Heart left ventricle (tissue), 16 donors: ENCODE measurements at regions not wholly inside any gene's neighbourhood (a gene's known extent, or its start where the extent isn't known, plus 50 kb on each side); places are given as distances from the start of the nearest gene placed in this dataset.

Experiments
- ATAC-seq, 4 donors: fragments of 200-7000 bp; cut with Tn5 transposase; one replicate each; pipeline ENCODE4 v1.9.1; 2020 to 2022; ENCODE audit warnings: moderate library complexity in 4 of 4, mild to moderate bottlenecking in 3 of 4, moderate number of reproducible peaks in 1 of 4
- DNase-seq, 5 donors: peaks; one replicate each; pipeline ENCODE4 v3.0.0-alpha.2; 2020
- H3K27ac ChIP-seq, 12 donors: fragments of 200-600 bp; sonication (generic) in 4 of 12; one replicate each; pipeline versions ENCODE4 v1.5.0 to v1.8.0; 2016 to 2022; ENCODE audit warnings: mild to moderate bottlenecking in 2 of 12
- H3K27me3 ChIP-seq, 9 donors: fragments of 200-600 bp; sonication (generic) in 2 of 9; one replicate each; pipeline versions ENCODE4 v1.5.1 to v1.8.0; 2016 to 2022; ENCODE audit warnings: mild to moderate bottlenecking in 3 of 9
- H3K36me3 ChIP-seq, 9 donors: fragments of 200-600 bp; sonication (generic) in 2 of 9; one replicate each; pipeline versions ENCODE4 v1.5.0 to v1.8.0; 2018 to 2022; ENCODE audit warnings: mild to moderate bottlenecking in 2 of 9
- H3K4me1 ChIP-seq, 12 donors: fragments of 200-600 bp; sonication (generic) in 4 of 12; one replicate each; pipeline versions ENCODE4 v1.5.0 to v1.8.0; 2016 to 2022; ENCODE audit warnings: mild to moderate bottlenecking in 3 of 12
- H3K4me3 ChIP-seq, 12 donors: fragments of 200-600 bp; sonication (generic) in 4 of 12; one replicate each; pipeline versions ENCODE4 v1.5.0 to v1.8.0; 2017 to 2022; ENCODE audit warnings: mild to moderate bottlenecking in 9 of 12, moderate library complexity in 4 of 12
- H3K9me3 ChIP-seq, 12 donors: fragments of 200-600 bp; sonication (generic) in 4 of 12; one replicate each; pipeline versions ENCODE4 v1.5.0 to v1.8.0; 2016 to 2022; ENCODE audit warnings: mild to moderate bottlenecking in 1 of 12
- CTCF ChIP-seq, 12 donors: fragments of 200-600 bp; sonication (generic) in 4 of 12; IDR thresholded peaks; one replicate each; pipeline versions ENCODE4 v1.5.0 to v1.8.0; 2018 to 2022; ENCODE audit warnings: antibody characterized with exemption in 12 of 12, mild to moderate bottlenecking in 5 of 12
- POLR2A ChIP-seq, 2 donors: fragments of 450-650 bp; IDR thresholded peaks; one replicate each; pipeline ENCODE4 v1.6.1; 2017; ENCODE audit warnings: antibody characterized with exemption in 2 of 2, mild to moderate bottlenecking in 2 of 2, moderate library complexity in 2 of 2
- WGBS, 4 donors: extraction: QIAGEN DNeasy Blood & Tissue Kit in 2 of 4; methylation state at CpG; one replicate each; pipeline versions ENCODE4 v1.1.5 to v1.1.7; 2013 to 2018; 5-methylcytosine and 5-hydroxymethylcytosine counted together
- intact Hi-C, 10 donors: fragments of 100-400 bp; cut with DNase I; formaldehyde crosslinking; loops; one replicate each; pipeline versions ENCODE4 v1.11.1 to v1.14.2; 2022
- donor health status: ischemic (EF 13 %, LVEDD 7.1; RV severe dilation, severe dysfunction).
- donor health status: healthy with polysubstance abuse.
- donor health status: DM: no; HTN: yes; CAD: no.
- donor health status: DM: no; HTN: no; CAD: no.
- donor health status: ischemic (EF 25% LVEDD 6.9; RV normal size, moderate dysfunction).
- donor health status: ischemic (EF 25% LVEDD 5.7; RV mildly dilated, moderate dysfunction).
- donor health status: healthy.
- donor health status: DM: yes; HTN: yes; CAD: no.
- donor health status: ischemic (EF 35%, LVEDD 5.7; RV mildly dilated, moderate dysfunction).
- donor health status: nonischemic (EF 11% LVEDD 7.7; RV severe dilation, severe dysfunction).
- donor health status: DM: yes; HTN: yes; CAD: no.
- donor health status: PGD.
- donor health status: ischemic (EF 29% LVEDD 5.4; RV normal size, mild dysfunction).
- donor health status: nonischemic (EF 23%, LVEDD 6.1; RV moderate dilation, normal function).

- no peak for TF ChIP-seq POLR2A (IDR thresholded peaks at IDR 0.05)
- TF ChIP-seq CTCF (IDR thresholded peaks at IDR 0.05): no peak
- Histone ChIP-seq H3K27me3 (no peaks in the 10 kb centered on the region), H3K4me1 (no peaks in the 10 kb centered on the region), H3K4me3 (no peak overlapping the region), H3K36me3 (no peaks in the 10 kb centered on the region), H3K9me3 (peaks cover 0 to 29% (median 1%) of the 10 kb centered on the region in 12 donors), H3K27ac (no peak overlapping the region)
- ATAC-seq (no peak), DNase-seq (no peak)
- intact Hi-C loops: no loop called here
- 71 to 81% (median 76%) methylated on average over 5 of the region's 5 CpGs for WGBS, 4 donors
Measured at GRCh38 chr4:101563126-101563525, 215.8 kb upstream of the PPP3CA start.

- WGBS, 4 donors: 60 to 79% (median 64%) methylated on average over 4 of the region's 4 CpGs
- ATAC-seq (no peak), DNase-seq (no peak)
- no peak overlapping the region for H3K27ac ChIP-seq
- no peaks in the 10 kb centered on the region for H3K4me1 ChIP-seq
- no peaks in the 10 kb centered on the region for H3K36me3 ChIP-seq
- peaks cover 0 to 22% (median 7%) of the 10 kb centered on the region in 12 donors for H3K9me3 ChIP-seq
- TF ChIP-seq POLR2A (IDR thresholded peaks at IDR 0.05) (no peak), CTCF (IDR thresholded peaks at IDR 0.05) (no peak)
- intact Hi-C loops: no loop called here
- no peaks in the 10 kb centered on the region for H3K27me3 ChIP-seq
- no peak overlapping the region for H3K4me3 ChIP-seq
Measured at GRCh38 chr4:101556842-101557241, 209.5 kb upstream of the PPP3CA start.

- ATAC-seq: no peak
- no peaks in the 10 kb centered on the region for H3K36me3 ChIP-seq
- no peak for TF ChIP-seq CTCF (IDR thresholded peaks at IDR 0.05)
- no peak for TF ChIP-seq POLR2A (IDR thresholded peaks at IDR 0.05)
- H3K27ac ChIP-seq: no peak overlapping the region
- WGBS, 4 donors: 66 to 95% (median 81%) methylated on average over 4 of the region's 4 CpGs
- no peaks in the 10 kb centered on the region for H3K4me1 ChIP-seq
- intact Hi-C loops: no loop called here
- H3K9me3 ChIP-seq: peaks cover 0 to 24% (median 7%) of the 10 kb centered on the region in 12 donors
- H3K4me3 ChIP-seq: no peak overlapping the region
- H3K27me3 ChIP-seq: no peaks in the 10 kb centered on the region
- DNase-seq: no peak
Measured at GRCh38 chr4:101555341-101555880, 208.1 kb upstream of the PPP3CA start.

- Histone ChIP-seq H3K4me3 (no peak overlapping the region), H3K36me3 (no peaks in the 10 kb centered on the region), H3K4me1 (no peaks in the 10 kb centered on the region), H3K27me3 (no peaks in the 10 kb centered on the region), H3K27ac (no peak overlapping the region), H3K9me3 (peaks cover 0 to 11% (median 0%) of the 10 kb centered on the region in 12 donors)
- no peak for DNase-seq
- TF ChIP-seq CTCF (IDR thresholded peaks at IDR 0.05) (no peak), POLR2A (IDR thresholded peaks at IDR 0.05) (no peak)
- ATAC-seq: no peak
- intact Hi-C loops: no loop called here
- WGBS, 4 donors: 28 to 40% (median 32%) methylated on average over 2 of the region's 2 CpGs
Measured at GRCh38 chr4:101540336-101540735, 193.0 kb upstream of the PPP3CA start.
